ENCODE measurements at regions not wholly inside any gene's neighbourhood (a gene's known extent, or its start where the extent isn't known, plus 50 kb on each side); places are given as distances from the start of the nearest gene placed in this dataset.

- TF ChIP-seq FOS (IDR thresholded peaks at IDR 0.05; ENCODE audit: low read depth, low read length) = no peak
- no peak for TF ChIP-seq USF2 (IDR thresholded peaks at IDR 0.05; ENCODE audit: low read depth, low read length)
- TF ChIP-seq RCOR1 (IDR thresholded peaks at IDR 0.05; ENCODE audit: insufficient replicate concordance, low read length) = no peak
- TF ChIP-seq ELK1 (IDR thresholded peaks at IDR 0.05; ENCODE audit: borderline replicate concordance, low read depth, low read length) = no peak
- no peak for TF ChIP-seq CEBPB (IDR thresholded peaks at IDR 0.05; ENCODE audit: low read depth, low read length)
- TF ChIP-seq CHD1 (IDR thresholded peaks at IDR 0.05; ENCODE audit: low read depth, low read length) = no peak
- TF ChIP-seq MAFK (IDR thresholded peaks at IDR 0.05; ENCODE audit: low read depth, low read length) = no peak
- no peak for TF ChIP-seq RFX5 (IDR thresholded peaks at IDR 0.05; ENCODE audit: low read depth, low read length)
- TF ChIP-seq SMC3 (IDR thresholded peaks at IDR 0.05; ENCODE audit: low read depth, low read length) = no peak
- no peak for TF ChIP-seq MAZ (IDR thresholded peaks at IDR 0.05; ENCODE audit: borderline replicate concordance, low read depth, low read length)
- no peak overlapping the region for H4K91ac ChIP-seq (ENCODE audit: insufficient read depth, low read depth, low read length)
- no peak overlapping the region for H2BK15ac ChIP-seq (ENCODE audit: low read depth, low read length)
- no peaks in the 10 kb centered on the region for H3K4me1 ChIP-seq (ENCODE audit: control insufficient read depth, insufficient read depth, low read length)
- H3K9me3 ChIP-seq (ENCODE audit: control insufficient read depth, insufficient read depth, low read length) = no peaks in the 10 kb centered on the region
- H3K27ac ChIP-seq (ENCODE audit: insufficient read depth, low read length) = no peak overlapping the region
- no peak overlapping the region for H3K4me2 ChIP-seq (ENCODE audit: low read depth, low read length)
- no peak for ATAC-seq (ENCODE audit: low read depth)
- BruUV-seq (replicated peaks) = no TSS peak
- H2BK120ac ChIP-seq (ENCODE audit: low read depth, low read length) = no peak overlapping the region
- H3K56ac ChIP-seq (ENCODE audit: extremely low read depth, insufficient read depth, low read length) = no peak overlapping the region
- no peak overlapping the region for H3K9ac ChIP-seq (ENCODE audit: low read depth, low read length)
- in situ Hi-C loops (cut with MboI; ENCODE audit: low sequenced_read_pairs) (loop anchor here (10.0 kb wide), 1 partner anchor 62 kb away; no protein-coding TSS in a partner anchor), intact Hi-C loops (cut with micrococcal nuclease) (no loop called here), dilution Hi-C loops (cut with HindIII; ENCODE audit: low sequenced_read_pairs, unreplicated experiment) (no loop called here)
- ChIA-PET CTCF (interaction anchor here (0.6 kb wide), 1 partner anchor 666 kb away, joined by 7 read pairs; no protein-coding TSS in a partner anchor), POLR2A (ENCODE audit: unreplicated experiment) (no interaction called here)
- H3K23ac ChIP-seq (ENCODE audit: low read depth, low read length) = no peak overlapping the region
- no peak overlapping the region for H3K18ac ChIP-seq (ENCODE audit: low read depth, low read length)
- no peak for DNase-seq
- no peaks in the 10 kb centered on the region; the same call in 1 of the 2 replicates for H3K27me3 ChIP-seq (ENCODE audit: control insufficient read depth, insufficient read depth, low read length)
- H4K5ac ChIP-seq (ENCODE audit: low read depth, low read length) = no peak overlapping the region
- H3K79me1 ChIP-seq (ENCODE audit: low read depth in 1 of 2, low read length in 2 of 2) = no peaks in the 10 kb centered on the region
- no peaks in the 10 kb centered on the region for H3K9me1 ChIP-seq (ENCODE audit: insufficient read depth, low read length)
- no peak overlapping the region for H3K14ac ChIP-seq (replicated peaks; ENCODE audit: low read depth, low read length)
- no CpG with 5 or more reads among the region's 2 CpGs for WGBS, 2 experiments (ENCODE audit: extremely low coverage in 2 of 2, insufficient read length in 1 of 2)
- H2AFZ ChIP-seq (replicated peaks; ENCODE audit: low read length, poor library complexity) = peak overlapping the region; percentile 5
- no peak overlapping the region for H2BK20ac ChIP-seq (ENCODE audit: low read depth, low read length)
- no peak overlapping the region for H2AK9ac ChIP-seq (replicated peaks; ENCODE audit: low read depth, low read length, poor library complexity)
- no peaks in the 10 kb centered on the region for H4K20me1 ChIP-seq (ENCODE audit: insufficient read depth, low read length)
- no peak overlapping the region for H4K8ac ChIP-seq (ENCODE audit: low read depth in 2 of 2, low read length in 2 of 2)
- no peak overlapping the region for H3K4me3 ChIP-seq (ENCODE audit: insufficient read depth, low read depth, low read length)
- H2BK5ac ChIP-seq (ENCODE audit: low read depth, low read length, poor library complexity, severe bottlenecking) = no peak overlapping the region
- no peak overlapping the region for H2AK5ac ChIP-seq (ENCODE audit: low read depth, low read length)
- no peak overlapping the region for H3K4ac ChIP-seq (ENCODE audit: low read depth, low read length)
- H3K36me3 ChIP-seq (ENCODE audit: control insufficient read depth, insufficient read depth, low read length) = no peaks in the 10 kb centered on the region
Observed at GRCh38 chr1:116232989-116233514, 121.9 kb downstream of the MAB21L3 start.
